Large intestine (tissue), 3 donors: ENCODE measurements at regions not wholly inside any gene's neighbourhood (a gene's known extent, or its start where the extent isn't known, plus 50 kb on each side); places are given as distances from the start of the nearest gene placed in this dataset.

Experiments
- DNase-seq, 2 donors: peaks; one replicate each; pipeline versions ENCODE4 v3.0.0 to v3.0.0-alpha.2; 2013
- H3K27ac ChIP-seq: one replicate; pipeline ENCODE4 v1.5.1; 2013; ENCODE audit warnings: low read length
- H3K27me3 ChIP-seq: 2 replicates; pipeline ENCODE4 v1.6.1; 2013; ENCODE audit warnings: low read length; ENCODE audit not compliant: control insufficient read depth, insufficient read depth
- H3K36me3 ChIP-seq: 2 replicates; pipeline ENCODE4 v1.6.1; 2013; ENCODE audit warnings: low read length; ENCODE audit not compliant: control insufficient read depth, insufficient read depth
- H3K4me1 ChIP-seq: one replicate; pipeline ENCODE4 v1.6.1; 2013; ENCODE audit warnings: low read length; ENCODE audit not compliant: control insufficient read depth, insufficient read depth
- H3K4me3 ChIP-seq: one replicate; pipeline ENCODE4 v1.5.1; 2013; ENCODE audit warnings: low read length
- H3K9me3 ChIP-seq: one replicate; pipeline ENCODE4 v1.6.1; 2013; ENCODE audit warnings: mild to moderate bottlenecking, low read depth, low read length, moderate library complexity; ENCODE audit not compliant: control insufficient read depth
- WGBS: methylation state at CpG from one replicate; pipeline ENCODE4 v1.1.5; 2013; ENCODE audit warnings: low lambda C conversion rate; ENCODE audit not compliant: insufficient coverage; 5-methylcytosine and 5-hydroxymethylcytosine counted together

DNA sequence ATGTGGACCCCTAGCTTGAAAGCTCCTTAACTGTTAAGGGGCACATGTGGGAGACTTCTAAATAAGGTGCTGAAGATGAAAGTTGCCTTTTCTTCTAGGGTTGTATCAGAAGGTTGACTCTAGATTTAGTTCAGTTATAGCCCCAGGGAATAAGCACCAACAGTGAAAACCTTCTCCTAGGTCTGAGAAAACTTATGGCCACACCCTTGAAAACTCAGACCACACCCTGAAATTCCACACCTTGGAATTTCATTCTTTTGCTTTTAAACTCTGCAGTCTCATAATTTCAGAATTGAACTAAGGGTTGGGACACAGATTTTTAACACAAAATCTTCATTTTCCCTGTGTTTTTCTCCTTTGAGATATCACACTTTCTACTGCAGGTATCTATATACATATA is 355.8 kb upstream of the IL12A start:
- DNase-seq: no peak
- peaks cover 17% of the 10 kb centered on the region for H3K4me1 ChIP-seq
- H3K9me3 ChIP-seq: no peaks in the 10 kb centered on the region
- no peaks in the 10 kb centered on the region for H3K36me3 ChIP-seq
- no peaks in the 10 kb centered on the region for H3K27me3 ChIP-seq
- no peak overlapping the region for H3K4me3 ChIP-seq
- no peak overlapping the region for H3K27ac ChIP-seq

DNA sequence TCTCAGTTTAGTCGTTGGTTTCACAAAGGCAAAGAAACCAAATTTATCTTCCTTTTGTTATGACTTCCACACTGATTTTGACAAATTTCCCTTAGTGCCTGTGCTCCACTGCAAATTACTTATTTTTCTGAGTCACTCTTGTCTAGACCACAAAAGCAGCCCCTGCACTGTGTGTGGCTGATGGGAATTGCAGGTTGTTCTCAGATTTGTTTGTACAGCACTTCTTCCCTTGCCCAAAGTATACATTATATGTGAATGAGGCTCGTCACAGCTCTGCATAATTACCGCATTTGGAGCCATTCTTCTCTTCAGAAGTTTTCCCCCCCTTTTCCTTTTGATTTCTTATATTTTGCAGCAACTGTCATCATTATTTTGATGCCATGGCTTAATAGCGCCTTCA is 354.2 kb upstream of the IL12A start:
- Histone ChIP-seq H3K4me1 (peaks cover 17% of the 10 kb centered on the region), H3K27ac (peak overlapping the region; percentile 16), H3K4me3 (no peak overlapping the region), H3K36me3 (no peaks in the 10 kb centered on the region), H3K27me3 (no peaks in the 10 kb centered on the region), H3K9me3 (no peaks in the 10 kb centered on the region)
- 58% methylated on average over 2 of the region's 4 CpGs for WGBS
- DNase-seq: no peak

GRCh38 chr3:159635047-159635641 is 353.5 kb upstream of the IL12A start:
- no CpG with 5 or more reads among the region's 3 CpGs for WGBS
- H3K36me3 ChIP-seq: no peaks in the 10 kb centered on the region
- no peak overlapping the region for H3K4me3 ChIP-seq
- no peaks in the 10 kb centered on the region for H3K9me3 ChIP-seq
- H3K4me1 ChIP-seq: peaks cover 17% of the 10 kb centered on the region
- no peaks in the 10 kb centered on the region for H3K27me3 ChIP-seq
- peak overlapping the region; percentile 16 for H3K27ac ChIP-seq
- peak; percentile 25 to 35 for DNase-seq

GRCh38 chr3:159637883-159638542 is 350.6 kb upstream of the IL12A start:
- DNase-seq: no peak
- Histone ChIP-seq H3K9me3 (no peaks in the 10 kb centered on the region), H3K36me3 (no peaks in the 10 kb centered on the region), H3K27ac (no peak overlapping the region), H3K27me3 (no peaks in the 10 kb centered on the region), H3K4me1 (peaks cover 11% of the 10 kb centered on the region), H3K4me3 (no peak overlapping the region)
- WGBS: no CpG with 5 or more reads among the region's 2 CpGs

GRCh38 chr3:159640225-159640624 is 348.4 kb upstream of the IL12A start:
- Histone ChIP-seq H3K27me3 (no peaks in the 10 kb centered on the region), H3K9me3 (no peaks in the 10 kb centered on the region), H3K36me3 (no peaks in the 10 kb centered on the region), H3K4me3 (no peak overlapping the region), H3K4me1 (peaks cover 3% of the 10 kb centered on the region), H3K27ac (no peak overlapping the region)
- DNase-seq: no peak
- no CpG with 5 or more reads among the region's 4 CpGs for WGBS

- no peak for DNase-seq
- no peaks in the 10 kb centered on the region for H3K4me1 ChIP-seq
- H3K4me3 ChIP-seq: no peak overlapping the region
- H3K27me3 ChIP-seq: no peaks in the 10 kb centered on the region
- H3K27ac ChIP-seq: no peak overlapping the region
- H3K36me3 ChIP-seq: no peaks in the 10 kb centered on the region
- H3K9me3 ChIP-seq: no peaks in the 10 kb centered on the region
Observed at GRCh38 chr3:159643406-159643805, 345.2 kb upstream of the IL12A start.

DNA sequence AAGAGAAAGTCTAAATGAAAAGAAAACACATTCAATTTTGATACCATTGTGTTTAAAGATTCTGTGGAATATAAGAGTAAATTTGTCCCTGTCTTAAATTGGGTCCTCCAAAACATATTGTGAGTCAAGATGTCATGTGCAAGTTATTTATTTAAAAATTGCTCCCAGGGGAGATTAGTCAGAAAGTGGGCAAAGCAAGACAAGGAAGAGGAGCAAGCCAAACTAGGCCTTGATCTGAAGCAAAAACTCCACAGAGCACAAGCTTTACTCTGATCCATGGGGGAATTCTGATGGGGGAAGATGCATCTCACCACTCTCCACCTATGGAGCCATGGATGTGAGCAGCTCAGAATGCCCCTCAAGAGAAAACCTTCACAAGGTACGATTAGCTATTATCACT is 342.8 kb upstream of the IL12A start:
- no peaks in the 10 kb centered on the region for H3K9me3 ChIP-seq
- no peak overlapping the region for H3K27ac ChIP-seq
- no peaks in the 10 kb centered on the region for H3K27me3 ChIP-seq
- WGBS: no CpG with 5 or more reads among the region's 1 CpG
- no peak overlapping the region for H3K4me3 ChIP-seq
- no peak for DNase-seq
- no peaks in the 10 kb centered on the region for H3K36me3 ChIP-seq
- no peaks in the 10 kb centered on the region for H3K4me1 ChIP-seq

DNA sequence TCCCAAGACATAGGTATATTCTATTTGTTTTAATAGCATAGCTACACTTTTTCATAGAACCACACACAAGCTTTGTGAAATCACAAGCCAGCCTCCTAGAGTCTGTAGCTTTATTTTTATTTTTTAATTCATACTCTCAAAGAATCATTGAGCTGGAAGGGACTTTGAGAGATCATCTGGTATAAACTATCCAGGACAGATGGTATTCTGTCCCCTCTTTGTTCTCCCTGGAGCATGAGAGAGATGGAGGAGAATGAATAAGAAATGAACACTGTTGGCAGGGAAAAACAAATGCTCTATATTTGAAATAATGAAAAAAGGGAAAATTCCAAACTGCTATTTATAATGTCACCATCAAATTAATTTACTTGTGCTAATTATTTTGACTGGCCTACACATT is 338.7 kb upstream of the IL12A start:
- Histone ChIP-seq H3K27me3 (no peaks in the 10 kb centered on the region), H3K9me3 (no peaks in the 10 kb centered on the region), H3K4me1 (no peaks in the 10 kb centered on the region), H3K36me3 (no peaks in the 10 kb centered on the region), H3K4me3 (no peak overlapping the region), H3K27ac (no peak overlapping the region)
- DNase-seq: no peak

DNA sequence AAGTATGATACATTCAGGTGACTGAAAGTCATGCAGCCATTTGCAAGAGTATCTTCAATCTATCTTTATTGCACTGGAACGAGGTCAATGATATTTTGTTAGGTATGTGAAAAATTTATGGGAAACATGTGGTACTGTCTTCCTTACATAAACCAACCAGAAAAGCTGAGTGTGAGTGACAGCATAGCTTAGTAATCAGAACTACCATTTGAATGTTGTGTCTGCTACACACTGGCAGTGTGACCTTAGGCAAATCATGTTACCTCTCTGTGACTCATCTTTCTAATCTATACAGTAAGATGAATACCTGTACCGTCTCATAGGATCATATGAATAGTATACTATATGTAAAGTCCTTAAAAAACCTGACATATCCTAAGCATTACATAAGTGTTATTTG is 337.9 kb upstream of the IL12A start:
- no peaks in the 10 kb centered on the region for H3K9me3 ChIP-seq
- H3K27ac ChIP-seq: peak overlapping the region; percentile 58
- no peaks in the 10 kb centered on the region for H3K4me1 ChIP-seq
- H3K4me3 ChIP-seq: no peak overlapping the region
- WGBS: no CpG with 5 or more reads among the region's 2 CpGs
- no peaks in the 10 kb centered on the region for H3K36me3 ChIP-seq
- peak; percentile 55 to 60 for DNase-seq
- H3K27me3 ChIP-seq: no peaks in the 10 kb centered on the region

DNA sequence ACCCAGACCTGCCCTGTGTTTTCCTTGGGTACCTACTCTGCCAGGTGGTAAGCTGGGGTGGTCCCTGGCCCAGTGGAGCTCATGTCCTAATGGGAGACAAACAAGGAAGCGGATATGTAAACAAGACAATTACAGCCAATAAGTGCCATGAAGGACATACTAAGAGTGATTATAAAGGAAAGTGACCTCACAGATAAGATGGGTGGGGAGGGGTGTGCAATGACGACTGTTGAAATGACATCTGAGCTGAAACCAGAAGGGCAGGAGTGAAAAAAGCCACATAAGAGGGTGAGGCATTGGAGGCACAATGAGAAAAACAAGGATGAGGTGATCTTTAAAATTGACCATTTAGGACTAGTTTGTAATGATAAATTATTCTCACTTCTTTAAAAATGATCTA is 336.2 kb upstream of the IL12A start:
- Histone ChIP-seq H3K36me3 (no peaks in the 10 kb centered on the region), H3K9me3 (no peaks in the 10 kb centered on the region), H3K4me1 (no peaks in the 10 kb centered on the region), H3K27ac (no peak overlapping the region), H3K27me3 (no peaks in the 10 kb centered on the region), H3K4me3 (no peak overlapping the region)
- 100% methylated on average over 1 of the region's 2 CpGs for WGBS
- DNase-seq: peak in 1 of 2 donors; percentile 30
